Esophagus squamous epithelium (tissue), 5 donors: ENCODE measurements at regions not wholly inside any gene's neighbourhood (a gene's known extent, or its start where the extent isn't known, plus 50 kb on each side); places are given as distances from the start of the nearest gene placed in this dataset.

Source experiments
- DNase-seq: peaks from one replicate; lab custom pipeline; 2025; lab: John Stamatoyannopoulos, UW
- H3K27ac ChIP-seq, 4 donors: fragments of 200-600 bp; sonication (generic); one replicate each; pipeline ENCODE4 v1.5.1; 2016 to 2019; ENCODE audit warnings: mild to moderate bottlenecking in 1 of 4
- H3K27me3 ChIP-seq, 4 donors: fragments of 200-600 bp; sonication (generic); 1 replicate in 3 of 4; 2 replicates in 1 of 4; pipeline versions ENCODE4 v1.5.1 to v1.6.0; 2017 to 2021; ENCODE audit warnings: antibody characterized with exemption in 1 of 4
- H3K36me3 ChIP-seq, 3 donors: fragments of 200-600 bp; sonication (generic); one replicate each; pipeline ENCODE4 v1.5.1; 2016 to 2019
- H3K4me1 ChIP-seq, 3 donors: fragments of 200-600 bp; sonication (generic); one replicate each; pipeline ENCODE4 v1.5.1; 2017 to 2019
- H3K4me3 ChIP-seq, 4 donors: fragments of 200-600 bp; sonication (generic); 1 replicate in 3 of 4; 2 replicates in 1 of 4; pipeline ENCODE4 v1.5.1; 2016 to 2019; ENCODE audit warnings: mild to moderate bottlenecking in 2 of 4, moderate library complexity in 1 of 4
- H3K9me3 ChIP-seq, 3 donors: fragments of 200-600 bp; sonication (generic); one replicate each; pipeline ENCODE4 v1.5.1; 2016 to 2019
- CTCF ChIP-seq, 6 experiments: fragments of 450-650 bp in 4 of 6; fragments of 200-600 bp in 2 of 6; sonication (generic) in 2 of 6; IDR thresholded peaks; one replicate each; pipeline ENCODE4 v1.5.1; 2016 to 2019; ENCODE audit warnings: antibody characterized with exemption in 6 of 6, mild to moderate bottlenecking in 4 of 6, moderate library complexity in 4 of 6
- POLR2A ChIP-seq, 4 donors: fragments of 450-650 bp; IDR thresholded peaks; one replicate each; pipeline ENCODE4 v1.6.1; 2017; ENCODE audit warnings: antibody characterized with exemption in 4 of 4, mild to moderate bottlenecking in 4 of 4, moderate library complexity in 3 of 4
- WGBS, 2 donors: methylation state at CpG; one replicate each; pipeline ENCODE4 v1.1.5; 2018; 5-methylcytosine and 5-hydroxymethylcytosine counted together
- intact Hi-C: fragments of 100-400 bp; cut with DNase I; formaldehyde crosslinking; loops from one replicate; pipeline ENCODE4 v1.15.0; 2022
- donor health status: DM: yes; HTN: yes; CAD: no.

- no peaks in the 10 kb centered on the region for H3K36me3 ChIP-seq
- intact Hi-C loops = no loop called here
- TF ChIP-seq CTCF (IDR thresholded peaks at IDR 0.05) = no peak
- no peak for TF ChIP-seq POLR2A (IDR thresholded peaks at IDR 0.05)
- no peaks in the 10 kb centered on the region for H3K27me3 ChIP-seq
- H3K4me1 ChIP-seq = no peaks in the 10 kb centered on the region
- peaks cover 0 to 11% (median 0%) of the 10 kb centered on the region in 3 donors for H3K9me3 ChIP-seq
- DNase-seq = no peak
- no peak overlapping the region for H3K4me3 ChIP-seq
- no peak overlapping the region for H3K27ac ChIP-seq
Observed at GRCh38 chr5:53389093-53389492, 91.3 kb upstream of the FST start.

- H3K4me3 ChIP-seq = no peak overlapping the region
- H3K4me1 ChIP-seq = no peaks in the 10 kb centered on the region
- WGBS, 2 donors = 80 to 86% methylated on average over 2 of the region's 2 CpGs
- H3K27ac ChIP-seq = no peak overlapping the region
- DNase-seq = no peak
- intact Hi-C loops = no loop called here
- H3K27me3 ChIP-seq = no peaks in the 10 kb centered on the region
- H3K9me3 ChIP-seq = peaks cover 0 to 11% (median 0%) of the 10 kb centered on the region in 3 donors
- TF ChIP-seq POLR2A (IDR thresholded peaks at IDR 0.05) (no peak), CTCF (IDR thresholded peaks at IDR 0.05) (no peak)
- no peaks in the 10 kb centered on the region for H3K36me3 ChIP-seq
Observed at GRCh38 chr5:53392073-53392472, 88.4 kb upstream of the FST start.

- intact Hi-C loops = no loop called here
- Histone ChIP-seq H3K4me3 (no peak overlapping the region), H3K27ac (no peak overlapping the region), H3K27me3 (no peaks in the 10 kb centered on the region), H3K9me3 (no peaks in the 10 kb centered on the region), H3K4me1 (no peaks in the 10 kb centered on the region), H3K36me3 (no peaks in the 10 kb centered on the region)
- DNase-seq = no peak
- TF ChIP-seq POLR2A (IDR thresholded peaks at IDR 0.05) (no peak), CTCF (IDR thresholded peaks at IDR 0.05) (no peak)
Observed at GRCh38 chr5:53394808-53395207, 85.6 kb upstream of the FST start.

- H3K27me3 ChIP-seq = no peaks in the 10 kb centered on the region
- DNase-seq = no peak
- intact Hi-C loops = no loop called here
- H3K27ac ChIP-seq = no peak overlapping the region
- H3K9me3 ChIP-seq = no peaks in the 10 kb centered on the region
- H3K4me1 ChIP-seq = no peaks in the 10 kb centered on the region
- no peaks in the 10 kb centered on the region for H3K36me3 ChIP-seq
- TF ChIP-seq CTCF (IDR thresholded peaks at IDR 0.05) (no peak), POLR2A (IDR thresholded peaks at IDR 0.05) (no peak)
- H3K4me3 ChIP-seq = no peak overlapping the region
- 81 to 85% methylated on average over 4 to 5 of the region's 5 CpGs for WGBS, 2 donors
Observed at GRCh38 chr5:53397141-53397757, 83.2 kb upstream of the FST start.

- DNase-seq = no peak
- 14 to 28% methylated on average over 1 to 2 of the region's 2 CpGs for WGBS, 2 donors
- TF ChIP-seq POLR2A (IDR thresholded peaks at IDR 0.05) (no peak), CTCF (IDR thresholded peaks at IDR 0.05) (no peak)
Observed at GRCh38 chr5:53397845-53398244, 82.6 kb upstream of the FST start.

More at GRCh38 chr5:53397845-53398244, 82.6 kb upstream of the FST start:
- no peaks in the 10 kb centered on the region for H3K9me3 ChIP-seq
- H3K27ac ChIP-seq = no peak overlapping the region
- H3K27me3 ChIP-seq = no peaks in the 10 kb centered on the region
- intact Hi-C loops = no loop called here
- no peaks in the 10 kb centered on the region for H3K4me1 ChIP-seq
- H3K36me3 ChIP-seq = no peaks in the 10 kb centered on the region
- no peak overlapping the region for H3K4me3 ChIP-seq
